OCI-LY7 (cell line): ENCODE measurements at regions not wholly inside any gene's neighbourhood (a gene's known extent, or its start where the extent isn't known, plus 50 kb on each side); places are given as distances from the start of the nearest gene placed in this dataset.

Experiments
- BruUV-seq: library from RNA; stranded (reverse); fragments of 400-500 nt; replicated peaks from 2 replicates; lab custom pipeline; 2021; lab: Mats Ljungman, UMichigan
- CTCF ChIA-PET: fragments of 300-600 bp; sonication (Branson Sonifier 250); formaldehyde crosslinking; loops from one replicate; lab custom pipeline; 2022; ENCODE audit warnings: antibody characterized with exemption; ENCODE audit not compliant: unreplicated experiment; lab: Charles Lee
- POLR2A ChIA-PET: fragments of 300-600 bp; sonication (Branson Sonifier 250); formaldehyde crosslinking; loops from one replicate; lab custom pipeline; 2022; ENCODE audit warnings: antibody characterized with exemption; lab: Charles Lee
- DNase-seq: peaks from one replicate; pipeline ENCODE4 v3.0.0-alpha.2; 2015; ENCODE audit warnings: low spot score
- H2AFZ ChIP-seq: fragments of 200-600 bp; sonication (generic), shearing (Covaris generic); 2 replicates; pipeline ENCODE4 v1.6.1; 2014; ENCODE audit warnings: mild to moderate bottlenecking, antibody characterized with exemption, low read length, moderate library complexity
- H3K27ac ChIP-seq: fragments of 200-600 bp; sonication (generic); 2 replicates; pipeline ENCODE4 v1.5.1; 2014; ENCODE audit warnings: mixed run types, low read depth, mild to moderate bottlenecking, moderate library complexity, low read length, inconsistent platforms; ENCODE audit not compliant: poor library complexity, severe bottlenecking
- H3K36me3 ChIP-seq: fragments of 200-600 bp; sonication (generic); 2 replicates; pipeline ENCODE4 v1.6.1; 2014; ENCODE audit warnings: mild to moderate bottlenecking, antibody characterized with exemption, low read length, moderate library complexity, mixed read lengths; ENCODE audit not compliant: insufficient read depth
- H3K4me1 ChIP-seq: fragments of 200-600 bp; sonication (generic); 2 replicates; pipeline ENCODE4 v1.5.1; 2014; ENCODE audit warnings: mild to moderate bottlenecking, low read length; ENCODE audit not compliant: insufficient read depth, poor library complexity, severe bottlenecking
- H3K4me2 ChIP-seq: fragments of 200-600 bp; sonication (generic); 2 replicates; pipeline ENCODE4 v1.6.1; 2014; ENCODE audit warnings: mild to moderate bottlenecking, low read length
- H3K4me3 ChIP-seq: fragments of 200-600 bp; sonication (generic); 2 replicates; pipeline ENCODE4 v1.5.1; 2014; ENCODE audit warnings: mild to moderate bottlenecking, low read depth, low read length; ENCODE audit not compliant: poor library complexity, severe bottlenecking
- H3K79me2 ChIP-seq: fragments of 200-600 bp; sonication (generic); 2 replicates; pipeline ENCODE4 v1.6.1; 2016; ENCODE audit warnings: low read depth, mild to moderate bottlenecking, low read length, moderate library complexity, mixed read lengths; ENCODE audit not compliant: insufficient read depth
- H3K9me2 ChIP-seq: fragments of 200-600 bp; sonication (generic); 2 replicates; pipeline ENCODE4 v1.6.1; 2016; ENCODE audit warnings: mild to moderate bottlenecking, low read length, mixed read lengths; ENCODE audit not compliant: insufficient read depth
- H3K9me3 ChIP-seq: fragments of 200-600 bp; sonication (generic); 2 replicates; pipeline ENCODE4 v1.6.1; 2014; ENCODE audit warnings: mild to moderate bottlenecking, mixed run types, low read length, mixed read lengths
- H4K20me1 ChIP-seq: fragments of 200-600 bp; sonication (generic); 2 replicates; pipeline ENCODE4 v1.6.1; 2014; ENCODE audit warnings: mild to moderate bottlenecking, antibody characterized with exemption, low read length, moderate library complexity, mixed read lengths; ENCODE audit not compliant: insufficient read depth
- CTCF ChIP-seq: fragments of 200-600 bp; sonication (generic); conservative IDR thresholded peaks from 2 replicates; pipeline ENCODE4 v1.5.1; 2014; ENCODE audit warnings: mild to moderate bottlenecking, antibody characterized with exemption, low read length, moderate library complexity, mixed read lengths
- EZH2phosphoT487 ChIP-seq: fragments of 200-600 bp; sonication (generic); IDR thresholded peaks from 2 replicates; pipeline ENCODE4 v1.6.1; 2018; ENCODE audit warnings: low read depth, borderline replicate concordance, mild to moderate bottlenecking, mixed run types, antibody characterized with exemption, low read length, moderate library complexity, mixed read lengths
- intact Hi-C: fragments of 100-400 bp; cut with micrococcal nuclease; formaldehyde crosslinking; loops from one replicate; pipeline ENCODE4 v1.10.0; 2022; ENCODE audit not compliant: unreplicated experiment

- Histone ChIP-seq H3K36me3 (no peaks in the 10 kb centered on the region), H3K4me2 (no peak overlapping the region), H3K9me2 (no peaks in the 10 kb centered on the region), H3K79me2 (no peaks in the 10 kb centered on the region), H3K4me1 (no peaks in the 10 kb centered on the region), H3K27ac (no peak overlapping the region), H4K20me1 (no peaks in the 10 kb centered on the region), H3K9me3 (no peaks in the 10 kb centered on the region), H2AFZ (no peak overlapping the region), H3K4me3 (no peak overlapping the region)
- no TSS peak for BruUV-seq
- no peak for TF ChIP-seq CTCF
- TF ChIP-seq EZH2phosphoT487, result no peak
- ChIA-PET CTCF (no interaction called here), POLR2A (no interaction called here)
- intact Hi-C loops, result no loop called here
- DNase-seq, result no peak
Measured at GRCh38 chr12:118749646-118750045, 231.7 kb upstream of the SRRM4 start.

GRCh38 chr12:118750666-118751065, 230.7 kb upstream of the SRRM4 start:
- CTCF ChIA-PET, result no interaction called here

GRCh38 chr12:118751355-118751754, 230.0 kb upstream of the SRRM4 start:
- DNase-seq, result no peak
- Histone ChIP-seq H3K4me1 (no peaks in the 10 kb centered on the region), H4K20me1 (no peaks in the 10 kb centered on the region), H3K9me2 (no peaks in the 10 kb centered on the region), H2AFZ (no peak overlapping the region), H3K79me2 (no peaks in the 10 kb centered on the region), H3K27ac (no peak overlapping the region), H3K9me3 (no peaks in the 10 kb centered on the region), H3K4me2 (no peak overlapping the region), H3K36me3 (no peaks in the 10 kb centered on the region), H3K4me3 (no peak overlapping the region)
- ChIA-PET CTCF (no interaction called here), POLR2A (no interaction called here)
- no TSS peak for BruUV-seq
- TF ChIP-seq EZH2phosphoT487 (no peak), CTCF (no peak)
- intact Hi-C loops, result no loop called here

More at GRCh38 chr12:118750666-118751065, 230.7 kb upstream of the SRRM4 start:
- TF ChIP-seq EZH2phosphoT487 (no peak), CTCF (no peak)
- no peaks in the 10 kb centered on the region for H3K4me1 ChIP-seq
- H2AFZ ChIP-seq, result no peak overlapping the region
- no peak overlapping the region for H3K4me3 ChIP-seq
- no peaks in the 10 kb centered on the region for H3K79me2 ChIP-seq
- H3K27ac ChIP-seq, result no peak overlapping the region
- intact Hi-C loops, result no loop called here
- no peaks in the 10 kb centered on the region for H3K9me2 ChIP-seq
- H3K4me2 ChIP-seq, result no peak overlapping the region
- no peaks in the 10 kb centered on the region for H4K20me1 ChIP-seq
- DNase-seq, result no peak
- no peaks in the 10 kb centered on the region for H3K36me3 ChIP-seq
- H3K9me3 ChIP-seq, result no peaks in the 10 kb centered on the region
- POLR2A ChIA-PET, result no interaction called here
- no TSS peak for BruUV-seq
